Activated naive CD8-positive, alpha-beta T cell (primary cell): ENCODE measurements at regions not wholly inside any gene's neighbourhood (a gene's known extent, or its start where the extent isn't known, plus 50 kb on each side); places are given as distances from the start of the nearest gene placed in this dataset.
"Not testable (repeated sequence)": the region's sequence is repeated elsewhere in the genome, so short reads cannot be mapped to it uniquely, and the experiment has no call there.

ENCODE experiments used
- H3K27ac Mint-ChIP-seq: one replicate; pipeline ENCODE4 v1.8.0; 2021; ENCODE audit warnings: mixed read lengths
- H3K27me3 Mint-ChIP-seq: one replicate; pipeline ENCODE4 v1.8.0; 2021; ENCODE audit warnings: mixed read lengths
- H3K36me3 Mint-ChIP-seq: one replicate; pipeline ENCODE4 v1.8.0; 2021; ENCODE audit warnings: mixed read lengths
- H3K4me1 Mint-ChIP-seq: one replicate; pipeline ENCODE4 v1.8.0; 2021; ENCODE audit warnings: low read depth, mixed read lengths
- H3K4me3 Mint-ChIP-seq: one replicate; pipeline ENCODE4 v1.8.0; 2021; ENCODE audit warnings: mild to moderate bottlenecking, mixed read lengths
- H3K9me3 Mint-ChIP-seq: one replicate; pipeline ENCODE4 v1.8.0; 2021; ENCODE audit warnings: low read depth, mixed read lengths

GRCh38 chr18:26635466-26635865 is 87.1 kb upstream of the KCTD1 start:
- H3K36me3 Mint-ChIP-seq, result no peaks in the 10 kb centered on the region

GRCh38 chr18:26634631-26635030 is 86.3 kb upstream of the KCTD1 start:
- Mint-ChIP-seq H3K27me3 (peaks cover 2% of the 10 kb centered on the region), H3K4me3 (no peak overlapping the region), H3K27ac (no peak overlapping the region), H3K4me1 (no peaks in the 10 kb centered on the region), H3K9me3 (no peaks in the 10 kb centered on the region), H3K36me3 (no peaks in the 10 kb centered on the region)

More at GRCh38 chr18:26635466-26635865, 87.1 kb upstream of the KCTD1 start:
- no peak overlapping the region for H3K4me3 Mint-ChIP-seq
- H3K9me3 Mint-ChIP-seq, result no peaks in the 10 kb centered on the region
- no peaks in the 10 kb centered on the region for H3K4me1 Mint-ChIP-seq
- peaks cover 2% of the 10 kb centered on the region for H3K27me3 Mint-ChIP-seq
- H3K27ac Mint-ChIP-seq, result no peak overlapping the region

GRCh38 chr18:26631135-26631534 is 82.8 kb upstream of the KCTD1 start:
- no peak overlapping the region for H3K27ac Mint-ChIP-seq
- H3K9me3 Mint-ChIP-seq, result no peaks in the 10 kb centered on the region
- no peaks in the 10 kb centered on the region for H3K36me3 Mint-ChIP-seq
- H3K4me3 Mint-ChIP-seq, result no peak overlapping the region
- peaks cover 8% of the 10 kb centered on the region for H3K27me3 Mint-ChIP-seq
- H3K4me1 Mint-ChIP-seq, result no peaks in the 10 kb centered on the region

- no peak overlapping the region for H3K4me3 Mint-ChIP-seq
- H3K27ac Mint-ChIP-seq, result no peak overlapping the region
- no peaks in the 10 kb centered on the region for H3K4me1 Mint-ChIP-seq
- H3K9me3 Mint-ChIP-seq, result peaks cover 2% of the 10 kb centered on the region
- H3K36me3 Mint-ChIP-seq, result no peaks in the 10 kb centered on the region
- H3K27me3 Mint-ChIP-seq, result peaks cover 8% of the 10 kb centered on the region
Measured at GRCh38 chr18:26630596-26630995, 82.2 kb upstream of the KCTD1 start.

GRCh38 chr18:26628017-26628416 is 79.7 kb upstream of the KCTD1 start:
- Mint-ChIP-seq H3K4me1 (no peaks in the 10 kb centered on the region), H3K4me3 (no peak overlapping the region), H3K36me3 (peaks cover 4% of the 10 kb centered on the region), H3K9me3 (peaks cover 16% of the 10 kb centered on the region), H3K27ac (no peak overlapping the region), H3K27me3 (peaks cover 12% of the 10 kb centered on the region)

- H3K4me3 Mint-ChIP-seq, result no peak overlapping the region
- H3K4me1 Mint-ChIP-seq, result no peaks in the 10 kb centered on the region
- H3K27me3 Mint-ChIP-seq, result peaks cover 17% of the 10 kb centered on the region
- no peak overlapping the region for H3K27ac Mint-ChIP-seq
- H3K36me3 Mint-ChIP-seq, result peaks cover 4% of the 10 kb centered on the region
- H3K9me3 Mint-ChIP-seq, result peaks cover 16% of the 10 kb centered on the region
Measured at GRCh38 chr18:26624443-26624842, 76.1 kb upstream of the KCTD1 start.

GRCh38 chr18:26623314-26623713 is 75.0 kb upstream of the KCTD1 start:
- H3K36me3 Mint-ChIP-seq, H3K4me3 Mint-ChIP-seq, H3K27ac Mint-ChIP-seq, H3K4me1 Mint-ChIP-seq: not testable (repeated sequence)
- H3K9me3 Mint-ChIP-seq, result peaks cover 16% of the 10 kb centered on the region
- H3K27me3 Mint-ChIP-seq, result peaks cover 10% of the 10 kb centered on the region

- Mint-ChIP-seq H3K36me3 (peaks cover 4% of the 10 kb centered on the region), H3K9me3 (peaks cover 16% of the 10 kb centered on the region), H3K27ac (no peak overlapping the region), H3K4me1 (no peaks in the 10 kb centered on the region), H3K27me3 (peaks cover 15% of the 10 kb centered on the region), H3K4me3 (no peak overlapping the region)
Measured at GRCh38 chr18:26621161-26622026, 73.0 kb upstream of the KCTD1 start.

- H3K27ac Mint-ChIP-seq, result no peak overlapping the region
- peaks cover 15% of the 10 kb centered on the region for H3K27me3 Mint-ChIP-seq
- no peak overlapping the region for H3K4me3 Mint-ChIP-seq
- H3K4me1 Mint-ChIP-seq, result no peaks in the 10 kb centered on the region
- H3K36me3 Mint-ChIP-seq, result peaks cover 4% of the 10 kb centered on the region
- H3K9me3 Mint-ChIP-seq, result peaks cover 6% of the 10 kb centered on the region
Measured at GRCh38 chr18:26619350-26619749, 71.0 kb upstream of the KCTD1 start.

GRCh38 chr18:26618135-26618534 is 69.8 kb upstream of the KCTD1 start:
- Mint-ChIP-seq H3K27ac (no peak overlapping the region), H3K27me3 (peaks cover 13% of the 10 kb centered on the region), H3K4me1 (no peaks in the 10 kb centered on the region), H3K9me3 (no peaks in the 10 kb centered on the region), H3K36me3 (no peaks in the 10 kb centered on the region), H3K4me3 (no peak overlapping the region)

GRCh38 chr18:26617151-26617554 is 68.8 kb upstream of the KCTD1 start:
- H3K4me3 Mint-ChIP-seq, result no peak overlapping the region
- H3K36me3 Mint-ChIP-seq, result no peaks in the 10 kb centered on the region
- H3K9me3 Mint-ChIP-seq, result no peaks in the 10 kb centered on the region
- H3K4me1 Mint-ChIP-seq, result no peaks in the 10 kb centered on the region
- peaks cover 7% of the 10 kb centered on the region for H3K27me3 Mint-ChIP-seq
- no peak overlapping the region for H3K27ac Mint-ChIP-seq

- Mint-ChIP-seq H3K4me3 (no peak overlapping the region), H3K36me3 (no peaks in the 10 kb centered on the region), H3K9me3 (no peaks in the 10 kb centered on the region), H3K4me1 (no peaks in the 10 kb centered on the region), H3K27me3 (peaks cover 7% of the 10 kb centered on the region), H3K27ac (no peak overlapping the region)
Measured at GRCh38 chr18:26614374-26614773, 66.0 kb upstream of the KCTD1 start.
